ENCODE measurements at regions not wholly inside any gene's neighbourhood (a gene's known extent, or its start where the extent isn't known, plus 50 kb on each side); places are given as distances from the start of the nearest gene placed in this dataset.

- TF ChIP-seq CTCF (IDR thresholded peaks at IDR 0.05 in 2 of 3, conservative IDR thresholded peaks at IDR 0.05 in 1 of 3; ENCODE audit: borderline replicate concordance in 1 of 3, insufficient read depth in 1 of 3, low read depth in 2 of 3, low read length in 2 of 3) (no peak), JUND (IDR thresholded peaks at IDR 0.05) (no peak), CBX3 (IDR thresholded peaks at IDR 0.05; ENCODE audit: low read depth) (no peak)
Measured at GRCh38 chr2:195343942-195344530, 313.0 kb upstream of the SLC39A10 start (continued).

GRCh38 chr2:195343540-195343939 lies 313.5 kb upstream of the SLC39A10 start:
- no peak for TF ChIP-seq REST (IDR thresholded peaks at IDR 0.05; ENCODE audit: low read depth)
- no peak for TF ChIP-seq ZBTB33 (IDR thresholded peaks at IDR 0.05; ENCODE audit: extremely low read depth, insufficient replicate concordance, low read length)
- TF ChIP-seq SRF (IDR thresholded peaks at IDR 0.05; ENCODE audit: low read depth) = no peak
- no peak for TF ChIP-seq POLR2AphosphoS5 (IDR thresholded peaks at IDR 0.05; ENCODE audit: low read depth, low read length)
- TF ChIP-seq POLR2A (IDR thresholded peaks at IDR 0.05; ENCODE audit: borderline replicate concordance, extremely low read depth, insufficient read depth, insufficient read length) = no peak
- TF ChIP-seq EZH2 (IDR thresholded peaks at IDR 0.05) = no peak
- TF ChIP-seq EZH2phosphoT487 (IDR thresholded peaks at IDR 0.05; ENCODE audit: borderline replicate concordance) = no peak
- TF ChIP-seq YY1 (IDR thresholded peaks at IDR 0.05; ENCODE audit: extremely low read depth, insufficient replicate concordance, low read depth, low read length) = no peak
- no peak for TF ChIP-seq FOSL1 (IDR thresholded peaks at IDR 0.05; ENCODE audit: low read depth)
- no peak for TF ChIP-seq CEBPB (IDR thresholded peaks at IDR 0.05; ENCODE audit: low read depth)
- TF ChIP-seq SIN3A (IDR thresholded peaks at IDR 0.05; ENCODE audit: low read depth) = no peak
- no peak for TF ChIP-seq ELF1 (IDR thresholded peaks at IDR 0.05; ENCODE audit: borderline replicate concordance, low read depth)
- TF ChIP-seq EGR1 (IDR thresholded peaks at IDR 0.05; ENCODE audit: low read depth) = no peak
- TF ChIP-seq CBX3 (IDR thresholded peaks at IDR 0.05; ENCODE audit: low read depth) = no peak
- no peaks in the 10 kb centered on the region for H4K20me1 ChIP-seq (ENCODE audit: insufficient read depth)
- H2AFZ ChIP-seq (ENCODE audit: low read depth, low read length, poor library complexity, severe bottlenecking) = no peak overlapping the region
- H3K9me2 ChIP-seq (ENCODE audit: insufficient read depth) = no peaks in the 10 kb centered on the region; the same call in 1 of the 2 replicates
- H3K9ac ChIP-seq (ENCODE audit: low read length) = no peak overlapping the region
- no peak overlapping the region for H3K4me3 ChIP-seq (replicated peaks in 1 of 2; ENCODE audit: low read depth in 1 of 2, low read length in 2 of 2)
- intact Hi-C loops (cut with micrococcal nuclease) = no loop called here
- no peaks in the 10 kb centered on the region for H3K27me3 ChIP-seq (ENCODE audit: insufficient read depth, low read length)
- H3K4me1 ChIP-seq (ENCODE audit: control insufficient read depth in 1 of 2, insufficient read depth in 2 of 2, low read length in 2 of 2) = no peaks in the 10 kb centered on the region
- no peaks in the 10 kb centered on the region for H3K79me2 ChIP-seq (ENCODE audit: insufficient read depth, low read length)
- H3K27ac ChIP-seq (ENCODE audit: low read depth, low read length) = no peak overlapping the region
- no peaks in the 10 kb centered on the region for H3K9me3 ChIP-seq (ENCODE audit: control insufficient read depth in 1 of 2, insufficient read depth in 1 of 2, low read depth in 1 of 2, low read length in 2 of 2)
- POLR2A ChIA-PET = no interaction called here
- CTCF ChIA-PET = no interaction called here
- ATAC-seq (no peak), DNase-seq (ENCODE audit: low read depth, low spot score) (no peak)
- BruUV-seq (replicated peaks) = no TSS peak
- H3K4me2 ChIP-seq (ENCODE audit: low read length) = no peak overlapping the region
- no peaks in the 10 kb centered on the region for H3K36me3 ChIP-seq (ENCODE audit: control insufficient read depth in 1 of 2, insufficient read depth in 2 of 2, low read length in 2 of 2)
- RAD21 ChIA-PET (ENCODE audit: low non-redundant PET in 1 of 2, low total read pairs in 2 of 2, uncharacterized antibody in 2 of 2, unreplicated experiment in 2 of 2) = no interaction called here

Data from HCT116 (cell line).